Left ventricle myocardium superior (tissue), 1 donor: ENCODE measurements at regions not wholly inside any gene's neighbourhood (a gene's known extent, or its start where the extent isn't known, plus 50 kb on each side); places are given as distances from the start of the nearest gene placed in this dataset.
"Not testable (repeated sequence)": the region's sequence is repeated elsewhere in the genome, so short reads cannot be mapped to it uniquely, and the experiment has no call there.

Experiments
- ATAC-seq: fragments of 200-7000 bp; cut with Tn5 transposase; one replicate; pipeline ENCODE4 v1.9.1; 2020; ENCODE audit warnings: mild to moderate bottlenecking, moderate library complexity
- DNase-seq: peaks from one replicate; pipeline ENCODE4 v3.0.0-alpha.2; 2020
- intact Hi-C: fragments of 100-400 bp; cut with micrococcal nuclease; formaldehyde crosslinking; loops from one replicate; pipeline ENCODE4 v1.11.0; 2022
- donor health status: DM: no; HTN: yes; CAD: no; lungs with severe emphysema.

GRCh38 chr10:123221418-123221817 is 67.2 kb downstream of the BUB3 start:
- ATAC-seq (no peak), DNase-seq (no peak)
- intact Hi-C loops: no loop called here

DNA sequence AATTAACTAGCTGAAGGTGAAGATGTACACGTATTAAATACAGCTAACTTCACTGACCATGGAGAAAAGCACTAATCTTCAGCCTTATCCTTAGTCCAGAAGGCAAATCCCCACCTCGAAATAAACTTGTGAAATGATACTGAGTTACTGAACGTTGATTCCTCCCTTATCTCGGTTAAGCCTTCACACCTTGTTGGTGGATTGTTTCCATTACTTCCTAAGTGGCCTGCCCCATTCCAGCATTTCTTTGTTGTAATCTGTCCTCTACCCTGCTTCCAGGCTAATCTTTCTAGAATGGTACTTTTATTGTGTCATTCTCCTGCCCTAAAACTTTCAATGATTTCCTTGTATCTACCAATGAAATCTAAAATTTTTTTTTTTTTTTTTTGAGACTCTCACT is 68.6 kb downstream of the BUB3 start:
- ATAC-seq (no peak), DNase-seq (no peak)
- intact Hi-C loops: no loop called here

DNA sequence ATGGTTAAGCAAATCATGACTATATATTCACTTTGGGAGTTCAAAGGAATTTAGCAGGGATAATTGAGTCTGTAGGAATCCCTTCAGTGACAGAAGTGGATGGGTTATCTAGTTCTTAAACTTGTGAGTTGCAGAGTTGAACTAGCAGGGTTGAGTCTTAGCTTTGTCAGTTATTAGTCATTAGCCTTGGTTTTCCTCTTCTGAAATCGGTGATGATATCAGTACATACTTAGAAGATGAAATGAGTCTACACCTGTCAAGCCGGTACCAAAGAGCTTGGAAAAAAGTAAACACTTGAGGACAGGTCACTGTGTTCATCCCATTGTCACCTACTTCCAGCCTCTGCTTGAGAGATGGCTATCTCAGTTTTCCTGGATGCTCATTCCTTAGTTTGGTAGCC is 73.5 kb downstream of the BUB3 start:
- intact Hi-C loops: no loop called here
- ATAC-seq: no peak
- DNase-seq: no peak

- ATAC-seq (no peak), DNase-seq (no peak)
- intact Hi-C loops: no loop called here
These were observed 75.9 kb downstream of the BUB3 start for GRCh38 chr10:123229927-123230630.

DNA sequence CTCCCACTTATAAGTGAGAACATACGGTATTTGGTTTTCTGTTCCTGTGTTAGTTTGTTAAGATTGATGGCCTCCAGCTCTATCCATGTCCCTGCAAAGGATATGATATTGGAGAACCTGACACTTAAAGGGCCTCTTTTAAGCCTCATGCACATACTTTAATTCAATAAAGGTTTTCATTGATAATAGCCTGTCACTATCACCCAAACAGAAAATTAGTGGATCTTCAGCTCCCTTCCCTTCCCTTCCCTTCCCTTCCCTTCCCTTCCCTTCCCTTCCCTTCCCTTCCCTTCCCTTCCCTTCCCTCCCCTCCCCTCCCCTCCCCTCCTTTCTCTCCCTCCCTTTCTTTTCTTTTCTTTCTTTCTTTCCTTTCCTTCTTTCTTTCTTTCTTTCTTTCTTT is 78.7 kb downstream of the BUB3 start:
- ATAC-seq, DNase-seq, intact Hi-C loops: not testable (repeated sequence)

GRCh38 chr10:123235014-123235413 is 80.8 kb downstream of the BUB3 start:
- DNase-seq, intact Hi-C loops, ATAC-seq: not testable (repeated sequence)

GRCh38 chr10:123236126-123236525 is 81.9 kb downstream of the BUB3 start:
- intact Hi-C loops: no loop called here
- ATAC-seq (no peak), DNase-seq (no peak)

DNA sequence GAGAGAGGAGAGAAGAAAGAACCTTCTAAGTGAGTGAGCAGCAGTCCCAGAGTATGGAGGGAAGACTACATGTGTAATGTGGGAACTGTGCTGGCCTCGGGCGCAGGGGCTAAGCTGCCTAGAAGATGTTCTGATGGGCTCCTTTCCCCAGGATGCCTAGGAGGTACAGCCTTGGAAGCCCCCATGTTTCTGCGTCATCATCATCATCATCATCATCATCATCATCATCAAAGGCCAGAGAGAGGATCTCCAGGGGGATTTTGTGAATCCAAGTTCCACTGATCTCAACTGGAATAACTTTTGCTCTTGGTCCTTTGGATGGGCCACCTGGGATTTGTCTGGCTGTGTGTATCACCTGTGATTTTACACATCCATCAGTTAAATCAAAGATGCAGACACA is 86.0 kb downstream of the BUB3 start:
- intact Hi-C loops: no loop called here
- DNase-seq (no peak), ATAC-seq (no peak)

DNA sequence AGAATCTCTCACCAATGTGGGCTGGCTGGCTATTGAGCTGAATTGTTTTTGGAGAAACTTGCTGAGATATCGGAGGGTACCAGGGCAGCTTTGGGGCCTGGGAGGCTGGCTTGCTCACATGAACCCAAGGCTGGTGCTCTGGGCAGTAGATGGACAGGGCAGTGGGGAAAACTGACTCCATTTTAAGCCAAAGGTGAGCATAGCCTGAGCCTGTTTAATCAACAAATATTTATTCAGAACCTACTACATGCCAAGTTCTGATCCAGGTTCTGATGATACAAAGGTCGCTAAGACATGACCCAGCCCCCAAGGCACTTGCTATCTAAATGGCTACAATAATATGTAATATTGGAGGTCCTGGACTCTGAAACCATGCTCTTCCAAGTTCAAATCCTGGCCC is 86.6 kb downstream of the BUB3 start:
- DNase-seq (no peak), ATAC-seq (no peak)
- intact Hi-C loops: no loop called here

GRCh38 chr10:123241391-123242141 is 87.4 kb downstream of the BUB3 start:
- ATAC-seq: no peak
- intact Hi-C loops: no loop called here
- no peak for DNase-seq

DNA sequence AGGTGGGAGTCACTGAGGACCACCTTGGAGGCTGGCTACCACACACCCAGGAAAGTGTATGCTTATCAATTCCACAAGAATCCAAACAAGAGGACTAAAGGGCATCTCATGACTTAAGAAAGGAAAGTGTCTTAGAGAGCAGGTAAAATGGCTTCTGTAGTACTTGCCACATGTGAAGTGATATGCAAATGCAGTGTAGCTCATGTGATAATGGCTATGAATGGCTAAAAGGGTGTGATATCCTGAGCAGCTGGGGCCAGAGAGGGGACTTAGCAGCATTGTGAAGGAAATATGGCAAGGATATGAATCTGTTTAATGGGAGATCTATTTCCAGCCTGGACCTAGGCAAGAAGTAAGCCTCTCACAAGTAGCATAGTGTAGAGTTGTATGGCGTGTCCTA is 90.5 kb downstream of the BUB3 start:
- DNase-seq (no peak), ATAC-seq (no peak)
- intact Hi-C loops: no loop called here

DNA sequence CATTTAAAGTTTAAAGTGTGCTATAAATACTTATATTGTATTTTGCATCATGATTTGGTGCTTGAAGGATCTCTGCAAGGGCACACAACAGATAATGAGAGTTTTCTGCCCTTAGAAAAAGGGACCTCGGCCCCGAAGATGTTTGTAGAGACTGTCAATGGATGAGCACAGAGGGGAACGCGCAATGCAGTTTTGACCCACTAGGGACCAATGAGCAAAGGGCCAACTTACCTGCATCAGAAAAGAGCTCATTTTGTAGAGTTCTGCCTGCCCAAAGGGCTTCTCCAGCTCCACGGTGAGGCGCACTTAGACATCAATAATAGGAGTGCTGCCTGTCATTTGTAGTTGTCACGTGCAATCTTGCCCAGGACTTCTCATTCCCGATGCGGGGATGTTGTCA is 91.1 kb downstream of the BUB3 start:
- intact Hi-C loops: no loop called here
- ATAC-seq: no peak
- no peak for DNase-seq

DNA sequence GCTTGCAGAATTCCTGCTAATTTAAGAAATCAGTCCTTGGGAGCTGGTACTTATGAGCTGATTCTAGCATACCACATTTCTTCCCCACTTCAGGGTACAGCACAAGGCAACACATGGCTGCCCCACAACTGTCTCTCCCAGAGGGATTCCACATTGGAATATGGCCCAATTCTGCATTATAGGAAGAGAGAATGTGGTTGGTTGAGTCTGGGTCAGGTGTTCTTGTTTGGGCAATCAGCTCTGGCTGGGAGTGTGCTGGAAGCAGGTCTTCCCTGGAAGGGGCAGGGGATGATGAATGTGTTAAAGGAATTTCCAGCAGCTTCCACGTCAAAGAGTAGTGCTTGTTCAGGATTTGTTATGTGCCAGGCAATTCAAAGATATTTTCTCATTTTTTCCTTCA is 95.7 kb downstream of the BUB3 start:
- DNase-seq (no peak), ATAC-seq (no peak)
- intact Hi-C loops: no loop called here

GRCh38 chr10:123250640-123251039 is 96.4 kb downstream of the BUB3 start:
- ATAC-seq (no peak), DNase-seq (no peak)
- intact Hi-C loops: no loop called here

DNA sequence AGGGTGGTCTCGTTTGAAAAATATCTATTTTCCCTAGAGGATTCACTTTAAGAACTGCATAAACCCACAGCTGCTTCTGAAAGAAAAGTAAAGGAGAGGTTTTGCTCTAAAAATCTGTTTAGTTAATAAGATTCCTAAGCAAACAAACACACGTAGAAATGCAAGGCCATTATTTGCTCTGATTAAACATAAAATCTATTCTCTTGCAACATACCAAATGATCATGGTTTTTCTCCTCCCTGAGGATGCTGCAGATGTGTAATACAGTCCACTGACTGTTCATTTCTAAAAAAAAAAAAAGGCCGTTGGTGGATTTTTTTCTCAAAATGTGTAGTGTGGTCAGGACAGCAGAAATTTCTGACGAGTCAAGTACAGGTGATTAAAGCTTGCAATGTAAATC is 98.6 kb downstream of the BUB3 start:
- intact Hi-C loops: no loop called here
- no peak for ATAC-seq
- no peak for DNase-seq

DNA sequence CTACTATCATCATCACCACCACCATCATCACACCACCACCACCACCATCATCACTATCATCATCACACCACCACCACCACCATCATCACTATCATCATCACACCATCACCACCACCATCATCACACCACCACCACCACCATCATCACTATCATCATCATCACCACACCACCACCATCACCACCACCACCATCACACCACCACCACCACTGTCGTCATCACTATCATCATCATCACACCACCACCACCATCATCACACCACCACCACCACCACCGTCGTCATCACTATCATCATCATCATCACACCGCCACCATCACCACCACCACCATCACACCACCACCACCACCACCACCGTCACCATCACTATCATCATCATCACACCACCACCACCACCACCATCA is 100.1 kb downstream of the BUB3 start:
- DNase-seq, intact Hi-C loops, ATAC-seq: not testable (repeated sequence)

DNA sequence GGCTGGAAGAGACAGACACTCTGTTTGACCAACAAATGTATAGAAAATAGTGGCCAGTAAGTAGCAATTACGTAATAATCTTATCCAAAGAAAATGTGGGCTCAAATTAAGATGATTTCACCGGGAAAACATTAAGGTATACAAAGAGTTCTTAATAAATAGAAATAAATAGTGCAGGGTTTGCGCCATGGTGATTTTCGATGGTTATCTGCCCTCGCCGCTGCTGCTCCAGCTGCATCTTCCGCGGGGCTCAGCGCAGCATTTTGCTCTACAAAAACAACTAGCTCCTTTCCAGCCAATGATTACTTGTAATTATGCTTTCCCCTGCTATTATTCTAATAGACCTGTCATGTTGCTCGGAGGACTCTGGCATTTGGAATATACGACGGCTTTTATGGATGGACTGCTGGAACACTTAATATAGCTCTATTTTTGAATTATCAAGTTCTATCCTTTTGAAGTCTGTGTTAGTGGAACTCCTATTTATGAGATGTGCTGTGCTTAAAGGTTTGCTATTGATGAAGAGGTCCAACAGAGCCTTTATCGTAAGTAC is 103.8 kb downstream of the BUB3 start:
- no peak for ATAC-seq
- intact Hi-C loops: no loop called here

DNA sequence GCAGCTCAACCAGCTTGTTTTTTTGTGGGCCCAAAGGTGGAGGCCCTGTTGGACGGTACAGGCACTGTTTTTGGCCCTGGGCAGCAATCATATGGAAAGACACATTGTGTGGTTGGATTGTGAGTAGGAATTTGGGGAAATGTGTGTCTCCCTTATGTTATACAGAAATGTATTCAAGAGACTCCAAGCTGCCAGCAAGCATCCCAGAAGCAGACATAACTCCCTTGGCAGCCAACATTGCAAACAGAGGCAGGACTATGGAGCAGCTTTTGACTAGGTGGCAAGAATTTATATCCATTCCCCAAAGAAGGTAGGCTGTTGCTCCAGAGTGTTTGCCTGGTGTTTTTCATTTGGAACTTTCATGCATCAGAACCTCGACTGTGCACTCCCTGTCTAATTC is 104.9 kb downstream of the BUB3 start:
- intact Hi-C loops: no loop called here
- DNase-seq: no peak
- ATAC-seq: no peak

More for the DNA sequence above, 103.8 kb downstream of the BUB3 start:
- no peak for DNase-seq

- intact Hi-C loops: no loop called here
- DNase-seq (no peak), ATAC-seq (no peak)
These were observed 105.6 kb downstream of the BUB3 start for GRCh38 chr10:123259791-123260190.

DNA sequence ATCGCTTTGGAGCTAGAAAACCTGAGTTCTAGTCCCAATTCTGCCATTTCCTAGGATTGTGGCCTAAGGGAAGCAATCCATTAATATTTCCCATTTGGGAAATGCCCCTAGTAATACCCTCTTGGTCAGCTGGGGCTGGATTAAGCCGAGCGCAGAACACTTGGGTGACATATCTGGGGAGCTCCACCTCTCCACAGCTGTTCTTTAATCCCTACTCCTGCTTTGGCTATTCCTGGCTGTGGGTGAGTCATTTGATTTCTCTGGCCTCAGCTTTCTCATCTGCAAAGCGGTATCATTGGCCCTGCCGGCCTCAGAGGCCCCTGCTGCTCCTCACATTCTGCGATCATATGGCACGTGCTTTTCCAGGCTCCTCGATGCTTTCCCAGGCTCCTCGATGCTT is 108.3 kb downstream of the BUB3 start:
- no peak for DNase-seq
- intact Hi-C loops: no loop called here
- ATAC-seq: no peak

GRCh38 chr10:123266971-123267370 is 112.8 kb downstream of the BUB3 start:
- intact Hi-C loops: no loop called here
- DNase-seq (no peak), ATAC-seq (no peak)
